ENCODE measurements at regions not wholly inside any gene's neighbourhood (a gene's known extent, or its start where the extent isn't known, plus 50 kb on each side); places are given as distances from the start of the nearest gene placed in this dataset.

DNA sequence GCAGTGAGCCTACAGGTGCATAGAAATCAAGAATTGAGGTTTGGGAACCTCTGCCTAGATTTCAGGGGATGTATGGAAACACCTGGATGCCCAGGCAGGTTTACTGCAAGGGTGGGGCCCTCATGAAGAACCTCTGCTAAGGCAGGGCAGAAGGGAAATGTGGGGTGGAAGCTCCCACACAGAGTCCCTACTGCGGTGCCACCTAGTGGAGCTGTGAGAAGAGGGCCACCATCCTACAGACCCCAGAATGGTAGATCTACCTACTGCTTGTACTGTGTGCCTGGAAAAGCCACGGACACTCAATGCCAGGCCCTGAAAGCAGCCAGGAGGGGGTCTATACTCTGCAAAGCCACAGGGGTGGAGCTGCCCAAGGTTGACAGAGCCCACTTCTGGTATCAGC is 533.5 kb downstream of the GPAM start:
- Histone ChIP-seq H3K4me1 (no peaks in the 10 kb centered on the region), H3K4me3 (no peak overlapping the region)

GRCh38 chr10:111656066-111656465 is 527.5 kb downstream of the GPAM start:
- H3K4me1 ChIP-seq, result no peaks in the 10 kb centered on the region
- no peak for DNase-seq
- peaks cover 4% of the 10 kb centered on the region for H3K27me3 ChIP-seq (ENCODE audit: low read depth)
- no peak for TF ChIP-seq CTCF (IDR thresholded peaks at IDR 0.05; ENCODE audit: borderline replicate concordance)
- no peak overlapping the region for H3K4me3 ChIP-seq
- peaks cover 1% of the 10 kb centered on the region for H3K9me3 ChIP-seq (replicated peaks)
- H3K27ac ChIP-seq (replicated peaks), result no peak overlapping the region
- no peaks in the 10 kb centered on the region for H3K36me3 ChIP-seq
- intact Hi-C loops (cut with micrococcal nuclease), result no loop called here

More for the DNA sequence above, 533.5 kb downstream of the GPAM start:
- Histone ChIP-seq H3K27me3 (ENCODE audit: low read depth) (peaks cover 4% of the 10 kb centered on the region), H3K36me3 (no peaks in the 10 kb centered on the region), H3K27ac (replicated peaks) (no peak overlapping the region), H3K9me3 (replicated peaks) (peaks cover 33% of the 10 kb centered on the region)
- DNase-seq, result no peak
- no peak for TF ChIP-seq CTCF (IDR thresholded peaks at IDR 0.05; ENCODE audit: borderline replicate concordance)
- intact Hi-C loops (cut with micrococcal nuclease), result no loop called here

DNA sequence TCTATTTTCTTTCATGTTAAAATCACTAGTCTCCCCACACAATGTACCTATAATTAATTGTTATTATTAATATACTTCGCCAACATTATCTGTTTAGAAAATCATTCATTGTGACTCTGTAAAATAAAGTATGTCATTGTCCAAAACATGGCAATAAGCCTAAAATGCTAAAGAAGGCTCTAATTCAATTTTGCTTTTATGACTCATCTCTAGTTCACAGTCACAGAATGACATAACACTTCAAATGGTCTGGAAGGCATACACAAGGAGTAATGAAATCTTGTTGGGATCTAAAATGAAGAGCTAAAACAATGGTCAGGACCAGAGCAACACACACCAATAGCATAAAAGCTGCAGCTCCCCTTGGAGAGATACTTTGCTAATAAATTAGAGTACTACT is 505.8 kb downstream of the GPAM start:
- intact Hi-C loops (cut with micrococcal nuclease), result no loop called here
- no peak for DNase-seq
- Histone ChIP-seq H3K27ac (replicated peaks) (no peak overlapping the region), H3K27me3 (ENCODE audit: low read depth) (no peaks in the 10 kb centered on the region), H3K36me3 (no peaks in the 10 kb centered on the region), H3K9me3 (replicated peaks) (no peaks in the 10 kb centered on the region), H3K4me1 (no peaks in the 10 kb centered on the region), H3K4me3 (no peak overlapping the region)
- TF ChIP-seq CTCF (IDR thresholded peaks at IDR 0.05; ENCODE audit: borderline replicate concordance), result no peak

GRCh38 chr10:111686796-111687195 is 496.8 kb downstream of the GPAM start:
- DNase-seq, result no peak
- H3K4me3 ChIP-seq, result no peak overlapping the region
- intact Hi-C loops (cut with micrococcal nuclease), result no loop called here
- H3K27me3 ChIP-seq (ENCODE audit: low read depth), result no peaks in the 10 kb centered on the region
- H3K4me1 ChIP-seq, result no peaks in the 10 kb centered on the region
- H3K36me3 ChIP-seq, result no peaks in the 10 kb centered on the region
- no peak for TF ChIP-seq CTCF (IDR thresholded peaks at IDR 0.05; ENCODE audit: borderline replicate concordance)
- no peak overlapping the region for H3K27ac ChIP-seq (replicated peaks)
- H3K9me3 ChIP-seq (replicated peaks), result peaks cover 9% of the 10 kb centered on the region

DNA sequence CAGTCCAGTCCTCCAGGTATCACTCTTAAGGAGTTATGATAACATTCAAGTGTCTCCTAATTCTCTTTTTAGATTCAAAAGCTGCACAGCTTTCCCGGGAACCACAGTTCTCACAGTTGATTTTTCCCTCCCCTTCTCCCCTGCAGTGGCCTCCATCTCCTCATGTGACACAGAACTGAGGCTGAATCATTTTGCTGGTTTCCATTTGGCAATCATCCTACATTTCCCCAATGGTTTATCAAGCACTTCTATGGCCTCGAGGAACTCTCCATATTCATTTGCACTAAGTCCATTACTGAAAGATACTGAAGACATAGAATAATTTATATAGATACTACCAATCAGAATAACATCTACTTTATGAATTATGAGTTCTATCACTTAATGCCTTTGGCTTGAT is 484.9 kb downstream of the GPAM start:
- Histone ChIP-seq H3K4me1 (no peaks in the 10 kb centered on the region), H3K9me3 (replicated peaks) (no peaks in the 10 kb centered on the region), H3K27me3 (ENCODE audit: low read depth) (no peaks in the 10 kb centered on the region), H3K4me3 (no peak overlapping the region), H3K36me3 (no peaks in the 10 kb centered on the region), H3K27ac (replicated peaks) (no peak overlapping the region)
- intact Hi-C loops (cut with micrococcal nuclease), result no loop called here
- TF ChIP-seq CTCF (IDR thresholded peaks at IDR 0.05; ENCODE audit: borderline replicate concordance), result no peak
- DNase-seq, result no peak

- no peak for DNase-seq
- no peak overlapping the region for H3K27ac ChIP-seq (replicated peaks)
- no peaks in the 10 kb centered on the region for H3K4me1 ChIP-seq
- no peaks in the 10 kb centered on the region for H3K9me3 ChIP-seq (replicated peaks)
- no peak for TF ChIP-seq CTCF (IDR thresholded peaks at IDR 0.05; ENCODE audit: borderline replicate concordance)
- no peak overlapping the region for H3K4me3 ChIP-seq
- H3K36me3 ChIP-seq, result no peaks in the 10 kb centered on the region
- H3K27me3 ChIP-seq (ENCODE audit: low read depth), result no peaks in the 10 kb centered on the region
- intact Hi-C loops (cut with micrococcal nuclease), result no loop called here
These were observed 479.6 kb downstream of the GPAM start for GRCh38 chr10:111703986-111704385.
